ENCODE measurements at regions not wholly inside any gene's neighbourhood (a gene's known extent, or its start where the extent isn't known, plus 50 kb on each side); places are given as distances from the start of the nearest gene placed in this dataset.

DNA sequence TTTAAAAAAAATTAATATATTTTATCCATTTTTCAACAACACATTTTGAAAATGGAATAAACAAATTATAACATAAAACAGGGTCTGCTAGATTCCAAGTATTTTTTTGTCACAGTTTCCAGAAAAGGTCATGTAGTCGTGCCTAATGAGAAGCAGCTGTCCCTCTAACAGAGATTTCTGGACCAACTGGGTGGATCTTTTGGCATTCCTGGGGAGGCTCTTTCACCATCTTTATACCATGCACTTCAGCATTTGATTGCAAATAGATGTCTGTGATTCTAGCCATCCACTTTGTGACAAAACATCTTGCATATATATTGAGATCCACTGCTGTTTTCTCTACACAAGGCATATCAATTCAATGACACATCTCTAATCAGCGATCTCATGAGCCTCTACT lies 210.7 kb upstream of the LDB2 start:
- intact Hi-C loops (cut with micrococcal nuclease), result no loop called here
- no peaks in the 10 kb centered on the region for H3K4me1 Mint-ChIP-seq (ENCODE audit: low read depth)
- ChIA-PET CTCF (no interaction called here), POLR2A (no interaction called here)
- H3K36me3 Mint-ChIP-seq, result no peaks in the 10 kb centered on the region
- H3K27me3 Mint-ChIP-seq, result peaks cover 2% of the 10 kb centered on the region
- H3K27ac Mint-ChIP-seq, result no peak overlapping the region
- H3K4me3 Mint-ChIP-seq, result no peak overlapping the region
- DNase-seq, result no peak
- H3K9me3 Mint-ChIP-seq, result no peaks in the 10 kb centered on the region

DNA sequence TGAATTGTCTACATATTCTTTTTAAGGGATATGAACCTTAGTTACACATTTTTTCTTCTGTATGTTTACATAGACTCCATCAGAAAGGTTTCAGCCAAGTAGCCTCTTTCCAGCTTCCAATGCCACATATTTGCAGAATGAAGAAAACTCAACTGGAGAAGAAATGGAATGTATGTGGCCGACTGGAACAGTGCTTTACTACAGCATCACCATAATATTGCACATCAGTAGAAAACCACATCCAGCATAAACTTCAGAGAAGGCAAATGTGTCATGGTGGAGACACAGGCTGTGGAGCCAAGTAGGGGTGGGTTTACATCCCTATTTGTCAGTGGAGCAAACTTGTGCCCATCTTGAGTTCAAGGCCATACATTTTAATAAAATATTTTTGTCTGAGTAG lies 204.8 kb upstream of the LDB2 start:
- POLR2A ChIA-PET, result no interaction called here

DNA sequence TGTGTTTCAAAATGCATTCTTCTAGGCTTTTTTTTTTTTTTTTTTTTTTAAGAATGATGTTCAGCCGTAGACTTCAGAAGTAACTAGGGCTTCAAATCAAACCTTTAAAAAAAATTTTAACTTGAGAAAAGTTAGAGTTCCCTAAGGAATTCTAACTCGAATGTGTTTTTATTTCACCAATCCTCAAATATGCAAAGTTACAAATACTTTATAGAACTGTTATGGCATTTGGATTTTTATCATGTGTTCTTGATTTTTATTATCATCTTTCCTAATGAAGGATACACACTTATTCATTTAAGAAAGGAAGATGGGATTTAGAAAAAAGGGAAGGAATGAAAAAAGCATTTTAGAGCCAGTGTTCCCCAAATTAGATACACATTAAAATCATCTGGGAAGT lies 200.6 kb upstream of the LDB2 start:
- DNase-seq, result no peak
- H3K9me3 Mint-ChIP-seq, result no peaks in the 10 kb centered on the region
- ChIA-PET CTCF (no interaction called here), POLR2A (no interaction called here)
- H3K36me3 Mint-ChIP-seq, result no peaks in the 10 kb centered on the region
- no peak overlapping the region for H3K27ac Mint-ChIP-seq
- intact Hi-C loops (cut with micrococcal nuclease), result no loop called here
- H3K4me1 Mint-ChIP-seq (ENCODE audit: low read depth), result no peaks in the 10 kb centered on the region
- H3K4me3 Mint-ChIP-seq, result no peak overlapping the region
- peaks cover 3% of the 10 kb centered on the region for H3K27me3 Mint-ChIP-seq

More for the DNA sequence above, 204.8 kb upstream of the LDB2 start:
- CTCF ChIA-PET, result no interaction called here
- Mint-ChIP-seq H3K36me3 (no peaks in the 10 kb centered on the region), H3K27me3 (peaks cover 3% of the 10 kb centered on the region), H3K9me3 (no peaks in the 10 kb centered on the region), H3K4me1 (ENCODE audit: low read depth) (no peaks in the 10 kb centered on the region), H3K27ac (no peak overlapping the region), H3K4me3 (no peak overlapping the region)
- intact Hi-C loops (cut with micrococcal nuclease), result no loop called here
- DNase-seq, result no peak

DNA sequence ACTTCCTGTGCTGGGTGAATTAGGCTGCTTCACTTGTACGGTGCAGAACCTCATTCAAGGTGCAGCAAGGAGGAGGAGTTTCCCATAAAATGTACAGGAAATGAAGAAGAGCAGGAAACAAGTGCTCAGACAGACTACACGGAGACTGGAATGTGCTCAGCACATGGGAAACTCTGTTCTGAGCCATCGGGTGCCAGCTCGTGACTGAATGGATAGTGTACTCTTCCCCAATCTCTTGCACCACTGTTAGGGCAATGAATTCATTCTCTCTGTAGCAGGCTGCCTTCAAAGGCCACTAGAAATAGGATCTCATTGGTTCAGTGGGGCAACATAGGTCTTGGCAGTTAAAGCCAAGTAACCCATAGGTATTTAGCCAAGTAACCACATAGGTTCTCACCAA lies 200.0 kb upstream of the LDB2 start:
- Mint-ChIP-seq H3K4me3 (no peak overlapping the region), H3K9me3 (no peaks in the 10 kb centered on the region), H3K4me1 (ENCODE audit: low read depth) (no peaks in the 10 kb centered on the region), H3K27me3 (peaks cover 3% of the 10 kb centered on the region), H3K27ac (no peak overlapping the region), H3K36me3 (no peaks in the 10 kb centered on the region)
- no peak for DNase-seq
- POLR2A ChIA-PET, result no interaction called here
- intact Hi-C loops (cut with micrococcal nuclease), result no loop called here
- CTCF ChIA-PET, result no interaction called here

DNA sequence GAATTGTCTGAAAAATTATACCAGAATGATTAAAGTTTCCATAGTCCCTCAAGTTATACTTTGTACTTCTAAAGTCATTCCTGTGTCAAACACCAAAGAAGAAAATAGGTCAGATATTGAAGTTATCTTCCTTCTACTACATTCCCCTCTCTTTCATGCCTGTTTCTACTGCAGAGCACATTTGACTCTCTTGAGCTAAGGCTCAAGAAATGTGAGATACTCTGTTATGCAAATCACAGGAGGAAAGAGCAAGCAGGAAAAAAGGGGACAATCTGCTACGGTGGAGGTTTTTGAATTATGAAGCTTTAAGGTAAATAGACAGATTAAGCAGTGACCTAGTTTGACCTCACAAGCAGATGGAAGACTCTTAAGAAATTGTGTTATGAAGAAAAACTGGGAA lies 198.9 kb upstream of the LDB2 start:
- Mint-ChIP-seq H3K9me3 (no peaks in the 10 kb centered on the region), H3K27ac (no peak overlapping the region), H3K27me3 (peaks cover 3% of the 10 kb centered on the region), H3K36me3 (no peaks in the 10 kb centered on the region), H3K4me3 (no peak overlapping the region), H3K4me1 (ENCODE audit: low read depth) (no peaks in the 10 kb centered on the region)
- intact Hi-C loops (cut with micrococcal nuclease), result no loop called here
- ChIA-PET POLR2A (no interaction called here), CTCF (no interaction called here)
- no peak for DNase-seq

DNA sequence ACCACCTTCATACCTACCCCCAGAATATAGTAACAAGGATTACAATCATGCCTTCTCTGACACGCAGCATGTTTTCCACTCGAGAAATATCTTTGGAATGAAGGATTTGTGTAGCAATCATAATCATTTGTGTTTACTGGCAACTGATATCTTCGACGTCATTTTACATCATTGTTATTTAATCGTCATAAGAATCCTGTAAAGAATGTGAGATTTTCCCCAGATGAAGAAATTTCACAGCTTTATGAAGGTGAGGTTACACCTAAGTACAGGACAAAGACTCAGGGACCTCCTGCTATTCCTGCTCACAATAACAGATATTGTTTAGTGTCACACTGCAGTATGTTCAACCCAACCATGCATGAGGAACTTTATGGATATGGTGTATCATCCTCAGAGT lies 198.2 kb upstream of the LDB2 start:
- intact Hi-C loops (cut with micrococcal nuclease), result no loop called here
- H3K9me3 Mint-ChIP-seq, result no peaks in the 10 kb centered on the region
- H3K36me3 Mint-ChIP-seq, result no peaks in the 10 kb centered on the region
- DNase-seq, result no peak
- H3K4me1 Mint-ChIP-seq (ENCODE audit: low read depth), result no peaks in the 10 kb centered on the region
- H3K27me3 Mint-ChIP-seq, result peaks cover 3% of the 10 kb centered on the region
- ChIA-PET POLR2A (no interaction called here), CTCF (no interaction called here)
- no peak overlapping the region for H3K27ac Mint-ChIP-seq
- no peak overlapping the region for H3K4me3 Mint-ChIP-seq

DNA sequence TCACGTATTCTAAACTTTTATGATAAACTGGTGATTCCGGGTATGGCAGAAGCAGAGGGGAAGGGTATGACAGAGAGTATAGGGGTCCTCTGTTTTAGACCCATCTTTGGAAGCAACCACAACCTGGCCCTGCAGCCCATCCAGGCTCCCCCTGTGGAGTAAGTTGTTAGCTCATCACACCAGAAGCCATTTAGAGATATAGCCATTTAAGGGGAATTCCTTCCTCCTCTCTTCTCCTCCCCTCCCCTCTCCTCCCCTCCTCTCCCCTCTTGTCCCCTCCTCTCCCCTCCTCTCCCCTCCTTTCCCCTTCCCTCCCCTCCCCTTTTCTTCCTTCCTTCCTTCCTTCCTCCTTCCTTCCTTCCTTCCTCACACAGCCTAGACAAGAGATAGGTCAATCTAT lies 197.3 kb upstream of the LDB2 start:
- ChIA-PET POLR2A (no interaction called here), CTCF (no interaction called here)
- no peak overlapping the region for H3K27ac Mint-ChIP-seq
- peaks cover 5% of the 10 kb centered on the region for H3K27me3 Mint-ChIP-seq
- H3K36me3 Mint-ChIP-seq, result no peaks in the 10 kb centered on the region
- no peak for DNase-seq
- no peaks in the 10 kb centered on the region for H3K9me3 Mint-ChIP-seq
- intact Hi-C loops (cut with micrococcal nuclease), result no loop called here
- H3K4me1 Mint-ChIP-seq (ENCODE audit: low read depth), result no peaks in the 10 kb centered on the region
- no peak overlapping the region for H3K4me3 Mint-ChIP-seq

DNA sequence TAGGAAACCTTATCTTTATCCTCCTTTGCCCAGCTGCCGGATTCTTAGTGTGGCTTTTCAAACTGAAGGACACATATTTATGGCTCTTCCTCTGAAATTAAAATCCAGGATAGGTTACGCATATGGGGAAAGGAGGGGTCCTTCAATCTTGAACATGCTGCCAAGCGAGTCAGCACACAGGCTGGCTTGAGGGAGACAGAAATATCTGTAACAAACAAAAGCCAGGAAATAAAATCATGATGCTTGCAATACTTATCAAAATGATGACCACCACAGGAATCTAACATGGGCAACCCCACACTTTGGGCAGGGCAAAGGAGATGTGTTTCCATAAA lies 196.4 kb upstream of the LDB2 start:
- Mint-ChIP-seq H3K27me3 (peaks cover 5% of the 10 kb centered on the region), H3K27ac (no peak overlapping the region), H3K36me3 (no peaks in the 10 kb centered on the region), H3K4me1 (ENCODE audit: low read depth) (no peaks in the 10 kb centered on the region), H3K4me3 (no peak overlapping the region), H3K9me3 (no peaks in the 10 kb centered on the region)
- ChIA-PET CTCF (no interaction called here), POLR2A (no interaction called here)
- DNase-seq, result no peak
- intact Hi-C loops (cut with micrococcal nuclease), result no loop called here

DNA sequence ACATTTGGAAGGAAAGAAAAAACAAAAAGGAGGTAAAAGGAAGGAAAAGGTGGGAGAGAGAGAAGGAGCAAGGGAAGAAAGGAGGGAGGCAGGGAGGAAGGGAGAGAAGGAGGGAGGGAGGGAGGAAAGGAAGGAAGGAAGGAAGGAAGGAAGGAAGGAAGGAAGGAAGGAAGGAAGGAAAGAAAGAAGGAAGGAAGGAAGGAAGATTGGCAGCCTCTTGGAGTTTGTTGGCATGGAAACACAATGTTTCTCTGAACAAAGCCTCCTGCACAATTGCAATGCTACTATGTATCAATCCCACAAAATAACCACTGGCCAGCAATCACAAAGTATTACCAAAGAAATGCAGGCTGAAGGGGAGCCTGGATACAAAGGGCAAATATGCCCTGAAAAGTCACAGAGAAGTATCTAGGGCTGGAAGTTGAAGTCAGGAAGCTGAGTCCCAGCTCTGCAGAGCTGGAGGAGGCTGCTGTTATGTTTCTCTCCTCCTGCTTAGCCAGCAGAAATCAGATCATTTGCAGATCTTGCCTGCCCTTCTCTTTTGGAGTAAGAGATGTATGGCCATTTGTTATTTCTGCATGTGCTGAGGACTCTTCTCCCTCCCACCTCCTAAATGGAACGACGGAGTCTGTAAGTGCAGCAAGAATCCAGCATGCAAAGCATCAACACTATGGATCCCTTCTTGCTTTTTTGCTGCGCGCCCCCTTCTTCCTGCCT lies 195.9 kb upstream of the LDB2 start:
- intact Hi-C loops (cut with micrococcal nuclease), result no loop called here
- POLR2A ChIA-PET, result no interaction called here
- no peaks in the 10 kb centered on the region for H3K9me3 Mint-ChIP-seq
- CTCF ChIA-PET, result no interaction called here
- no peak overlapping the region for H3K27ac Mint-ChIP-seq
- H3K27me3 Mint-ChIP-seq, result peaks cover 2% of the 10 kb centered on the region
- no peaks in the 10 kb centered on the region for H3K4me1 Mint-ChIP-seq (ENCODE audit: low read depth)
- H3K36me3 Mint-ChIP-seq, result no peaks in the 10 kb centered on the region
- no peak for DNase-seq
- no peak overlapping the region for H3K4me3 Mint-ChIP-seq

DNA sequence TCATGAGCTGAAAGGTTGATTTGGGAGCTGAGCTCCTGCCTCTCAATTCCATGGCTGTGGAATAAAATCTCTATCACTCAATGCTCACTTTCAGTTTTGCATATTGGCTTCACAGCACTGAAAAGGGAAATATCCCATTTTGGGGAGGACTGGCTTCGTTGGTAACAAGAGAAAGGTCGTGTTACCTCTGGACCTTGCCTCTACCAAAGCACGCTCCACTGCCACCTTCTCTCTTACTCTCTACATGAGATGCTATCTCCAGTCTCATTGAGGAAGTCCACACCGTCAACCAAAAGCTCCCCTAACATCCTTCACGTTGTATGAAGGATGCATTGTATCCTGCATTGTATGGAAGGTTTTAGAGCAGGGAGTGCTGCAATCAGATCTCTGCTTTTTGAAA lies 195.0 kb upstream of the LDB2 start:
- POLR2A ChIA-PET, result no interaction called here
- H3K36me3 Mint-ChIP-seq, result no peaks in the 10 kb centered on the region
- H3K27ac Mint-ChIP-seq, result no peak overlapping the region

DNA sequence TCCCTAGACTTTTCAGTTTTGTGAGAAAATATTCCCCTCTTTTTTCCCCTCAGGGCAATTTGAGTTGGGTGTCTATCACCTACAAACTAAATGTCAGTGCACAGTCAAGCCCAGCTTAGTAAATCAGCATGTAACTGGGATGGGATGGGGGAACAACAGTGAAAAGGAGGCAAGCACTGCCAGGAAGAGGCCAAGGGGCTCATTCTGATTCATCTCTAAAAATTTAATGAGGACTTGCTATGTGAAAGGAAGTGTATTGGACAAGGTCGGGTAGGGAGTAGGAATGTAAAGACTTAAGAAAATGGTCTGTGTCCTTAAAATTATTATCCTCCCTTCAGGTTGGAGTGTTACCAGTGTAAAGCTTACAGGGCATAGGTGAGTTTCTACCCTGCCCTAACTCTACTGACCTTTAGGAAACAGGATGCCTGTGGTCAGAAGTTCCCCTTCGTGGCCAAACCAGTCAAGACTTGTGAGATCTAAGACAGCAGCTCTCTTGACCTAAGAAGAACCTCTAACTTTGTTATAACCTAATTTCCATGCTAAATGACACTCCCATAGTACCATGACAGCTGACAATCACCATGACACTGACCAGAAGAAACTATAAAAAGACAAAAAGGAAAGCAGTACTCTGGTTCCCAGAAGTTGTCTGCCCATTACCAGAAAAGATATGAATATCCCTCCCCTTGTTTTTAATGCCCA lies 194.4 kb upstream of the LDB2 start:
- ChIA-PET CTCF (no interaction called here), POLR2A (no interaction called here)
- no peaks in the 10 kb centered on the region for H3K9me3 Mint-ChIP-seq
- H3K4me1 Mint-ChIP-seq (ENCODE audit: low read depth), result no peaks in the 10 kb centered on the region
- intact Hi-C loops (cut with micrococcal nuclease), result no loop called here
- no peak overlapping the region for H3K27ac Mint-ChIP-seq
- H3K27me3 Mint-ChIP-seq, result peaks cover 2% of the 10 kb centered on the region
- H3K4me3 Mint-ChIP-seq, result no peak overlapping the region
- H3K36me3 Mint-ChIP-seq, result no peaks in the 10 kb centered on the region
- no peak for DNase-seq

More for the DNA sequence above, 195.0 kb upstream of the LDB2 start:
- no peak overlapping the region for H3K4me3 Mint-ChIP-seq
- H3K9me3 Mint-ChIP-seq, result no peaks in the 10 kb centered on the region
- no peaks in the 10 kb centered on the region for H3K4me1 Mint-ChIP-seq (ENCODE audit: low read depth)
- peaks cover 2% of the 10 kb centered on the region for H3K27me3 Mint-ChIP-seq
- CTCF ChIA-PET, result no interaction called here
- DNase-seq, result no peak
- intact Hi-C loops (cut with micrococcal nuclease), result no loop called here

DNA sequence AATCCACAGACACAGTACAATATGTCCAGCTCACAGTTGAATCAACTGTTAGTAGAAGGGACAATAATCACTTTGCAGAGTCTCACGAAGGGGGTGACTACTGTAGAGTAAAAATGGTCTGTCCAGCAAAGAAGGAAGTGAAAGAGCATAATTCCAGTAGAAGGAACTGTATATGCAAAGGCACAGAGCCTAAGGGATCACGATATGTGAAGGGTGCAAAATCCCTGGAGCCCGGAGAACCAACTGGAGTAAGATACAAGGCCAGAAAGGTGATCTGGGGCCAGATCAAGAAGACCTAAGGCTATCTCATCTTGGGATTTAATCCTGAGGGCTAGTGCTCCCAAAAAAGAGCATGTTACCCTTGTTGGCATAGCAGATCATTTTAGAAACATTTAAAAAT lies 192.7 kb upstream of the LDB2 start:
- Mint-ChIP-seq H3K4me3 (no peak overlapping the region), H3K9me3 (no peaks in the 10 kb centered on the region), H3K27me3 (peaks cover 2% of the 10 kb centered on the region), H3K27ac (no peak overlapping the region), H3K4me1 (ENCODE audit: low read depth) (no peaks in the 10 kb centered on the region), H3K36me3 (no peaks in the 10 kb centered on the region)
- CTCF ChIA-PET, result no interaction called here
- intact Hi-C loops (cut with micrococcal nuclease), result no loop called here
- DNase-seq, result no peak
- POLR2A ChIA-PET, result no interaction called here

DNA sequence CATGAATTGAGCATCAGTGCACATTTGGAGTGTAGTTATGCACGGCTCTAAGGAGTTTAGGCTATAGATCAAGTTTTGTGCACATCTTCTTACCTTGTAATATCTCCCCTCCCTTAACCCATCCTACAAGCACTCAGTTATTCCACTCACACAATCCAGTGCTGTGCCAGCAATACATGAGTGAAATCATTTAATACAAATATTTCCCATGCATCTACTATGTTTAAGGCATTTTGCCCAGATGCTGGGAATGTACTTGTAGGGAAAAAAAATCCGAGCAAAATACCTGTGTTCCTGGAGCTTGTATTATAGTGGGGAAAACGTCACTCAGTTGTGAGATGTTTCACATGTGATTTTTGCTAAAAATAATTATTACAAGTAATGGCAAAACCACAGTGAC lies 191.6 kb upstream of the LDB2 start:
- Mint-ChIP-seq H3K36me3 (no peaks in the 10 kb centered on the region), H3K4me3 (no peak overlapping the region)

More for the DNA sequence above, 191.6 kb upstream of the LDB2 start:
- intact Hi-C loops (cut with micrococcal nuclease), result no loop called here
- POLR2A ChIA-PET, result no interaction called here
- peaks cover 2% of the 10 kb centered on the region for H3K27me3 Mint-ChIP-seq
- CTCF ChIA-PET, result no interaction called here
- no peaks in the 10 kb centered on the region for H3K9me3 Mint-ChIP-seq
- no peaks in the 10 kb centered on the region for H3K4me1 Mint-ChIP-seq (ENCODE audit: low read depth)
- H3K27ac Mint-ChIP-seq, result no peak overlapping the region
- DNase-seq, result no peak
